ENCODE measurements at regions not wholly inside any gene's neighbourhood (a gene's known extent, or its start where the extent isn't known, plus 50 kb on each side); places are given as distances from the start of the nearest gene placed in this dataset.
A peak's percentile ranks its signal among the peaks of the same experiment; 100 is the strongest.

DNA sequence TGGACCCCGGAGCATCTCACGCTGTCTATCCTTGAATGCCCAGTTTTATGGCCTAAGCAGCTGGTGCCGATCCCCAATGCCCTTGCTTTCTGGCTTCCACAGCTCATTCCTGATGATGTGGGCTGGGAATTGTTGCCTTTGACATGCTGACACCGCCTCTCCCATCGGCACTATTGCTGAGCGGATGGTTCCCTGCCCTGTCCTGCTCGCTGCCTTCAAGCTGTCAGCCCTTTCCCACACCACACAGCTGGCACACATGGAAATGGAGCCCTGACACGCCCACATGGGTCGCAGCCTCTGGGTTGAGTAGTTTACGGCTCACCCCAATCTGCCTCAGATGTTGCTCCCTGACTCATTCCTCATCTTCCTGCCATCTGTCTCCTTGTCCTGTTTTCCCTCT is 110.2 kb upstream of the SESN3 start:
- no peak for DNase-seq

DNA sequence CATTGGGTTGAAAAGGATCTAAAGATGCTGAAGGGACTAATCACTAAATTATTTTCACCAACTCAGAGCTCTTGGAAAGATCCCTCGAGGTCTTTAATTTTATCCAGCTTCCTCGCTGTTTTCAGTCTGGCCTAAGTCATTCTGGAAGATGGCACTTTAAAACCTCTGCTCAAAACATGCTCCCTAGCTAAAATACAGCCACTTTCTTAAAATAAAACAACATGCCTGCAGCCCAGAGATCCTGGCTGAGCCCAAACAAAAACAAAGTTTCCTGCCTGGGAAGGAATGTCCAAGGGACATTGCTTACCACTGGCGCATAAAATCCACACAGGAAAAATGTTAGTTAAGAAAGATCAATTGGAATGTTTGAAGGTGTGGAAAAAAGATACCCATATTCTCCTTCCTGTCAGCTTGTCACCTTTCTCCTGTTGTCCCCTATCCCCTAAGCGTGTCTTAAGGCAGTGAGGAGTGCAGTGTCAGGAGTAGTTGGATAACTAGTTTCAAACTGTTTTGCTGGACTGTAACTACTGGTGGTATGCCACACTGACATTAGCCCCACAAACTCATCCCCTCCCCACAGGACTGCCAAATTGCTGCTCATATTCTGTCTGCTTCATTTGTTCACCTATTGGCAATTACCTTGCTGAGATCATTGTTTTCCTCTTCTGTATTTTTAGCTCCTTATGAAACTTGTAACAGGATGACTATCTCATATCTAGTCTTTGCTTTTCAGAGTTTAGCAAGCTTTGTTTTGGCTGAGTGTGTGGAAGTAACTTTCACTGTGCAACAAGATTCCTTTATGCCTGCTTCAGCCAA is 108.3 kb upstream of the SESN3 start:
- no peak for DNase-seq

DNA sequence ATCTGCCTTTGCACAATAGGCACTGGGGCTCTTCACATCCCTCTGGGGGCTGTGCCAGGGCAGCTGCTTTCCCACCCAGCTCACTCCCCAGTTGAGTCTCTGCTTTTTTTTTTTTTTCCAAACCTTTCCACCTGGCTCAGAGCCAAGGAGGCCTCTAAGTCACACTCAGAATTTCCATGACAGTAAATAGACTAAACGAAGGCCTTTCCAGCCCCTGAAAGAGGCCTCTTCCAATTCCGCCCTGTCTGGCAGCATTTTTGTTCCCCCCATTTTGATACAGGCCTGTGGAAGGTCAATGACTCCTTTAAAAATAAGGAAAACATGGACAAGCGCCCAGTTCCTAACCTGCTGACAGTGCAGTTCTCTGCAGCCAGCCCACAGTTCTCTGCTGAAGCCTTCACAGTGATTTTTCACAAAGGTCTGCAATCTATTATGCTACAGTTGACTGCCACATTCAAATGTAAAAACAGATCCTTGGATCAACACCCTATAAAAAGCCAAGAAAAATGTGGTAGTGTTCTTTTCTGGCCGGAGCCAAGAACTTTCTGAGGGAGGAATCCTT is 107.5 kb upstream of the SESN3 start:
- peak; percentile 1 for DNase-seq

DNA sequence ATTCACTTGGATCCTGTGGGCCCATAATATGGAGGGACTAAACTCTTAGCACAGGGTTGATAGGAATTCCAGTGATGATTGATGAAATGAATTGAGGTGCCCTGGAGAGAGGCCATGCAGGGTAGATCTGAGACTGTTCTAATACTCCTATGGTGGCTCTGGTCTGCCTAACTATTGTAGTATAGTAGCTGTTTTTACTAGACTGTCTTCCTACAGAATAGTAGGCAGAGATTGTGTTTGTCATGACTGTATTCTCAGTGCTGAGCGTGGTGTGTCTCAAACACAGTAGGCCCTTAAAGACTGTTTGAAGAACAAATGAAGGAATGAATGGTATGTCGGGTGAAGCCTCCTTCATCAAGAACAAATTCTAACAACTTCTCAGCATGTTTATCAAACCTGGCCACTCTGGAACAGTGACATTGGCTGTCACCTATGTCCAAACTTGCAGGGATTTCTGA is 107.0 kb upstream of the SESN3 start:
- DNase-seq, result no peak

DNA sequence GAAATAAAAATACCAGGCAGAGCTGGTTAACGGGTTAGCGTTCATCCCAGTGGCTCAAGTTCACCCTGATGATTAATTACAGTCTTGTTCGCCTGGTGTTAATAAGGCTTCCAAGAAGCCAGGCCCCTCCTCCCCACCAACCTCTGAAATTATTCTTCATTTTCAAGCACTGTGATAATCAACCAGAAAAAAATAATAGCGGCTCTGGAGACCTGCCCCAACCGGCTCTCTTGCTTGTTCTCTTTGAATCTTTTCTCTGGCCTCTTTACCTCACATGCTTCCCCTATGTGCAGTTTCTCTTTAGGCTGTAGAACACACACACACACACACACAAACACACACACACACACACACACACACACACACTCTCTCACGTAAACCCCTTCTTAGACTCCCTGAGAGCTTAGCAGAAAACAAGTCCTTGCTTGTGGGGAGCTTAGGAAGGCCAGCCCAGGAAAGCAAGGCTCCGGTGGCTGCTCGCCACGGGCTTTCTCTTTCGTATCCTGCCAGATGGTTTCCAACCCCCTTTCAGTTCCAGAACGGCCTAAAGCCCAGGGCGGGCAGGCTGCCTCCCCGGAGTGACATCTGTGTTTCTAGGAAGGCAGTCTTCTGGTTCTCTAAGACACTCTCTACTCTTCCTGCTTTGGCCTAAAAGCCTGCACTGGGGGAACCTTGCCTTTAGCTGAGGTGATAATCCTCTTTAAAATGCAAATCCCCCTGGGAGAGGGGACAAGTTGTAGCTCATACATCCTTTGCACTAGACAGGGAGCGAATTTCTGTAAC is 106.4 kb upstream of the SESN3 start:
- DNase-seq, result no peak

- no peak for DNase-seq
These were observed 105.0 kb upstream of the SESN3 start for GRCh38 chr11:95335989-95336388.

GRCh38 chr11:95331161-95331560 is 100.2 kb upstream of the SESN3 start:
- no peak for DNase-seq

- no peak for DNase-seq
These were observed 99.3 kb upstream of the SESN3 start for GRCh38 chr11:95330302-95330701.

- DNase-seq, result no peak
These were observed 96.4 kb upstream of the SESN3 start for GRCh38 chr11:95327273-95327948.

GRCh38 chr11:95325777-95326258 is 94.8 kb upstream of the SESN3 start:
- no peak for DNase-seq

DNA sequence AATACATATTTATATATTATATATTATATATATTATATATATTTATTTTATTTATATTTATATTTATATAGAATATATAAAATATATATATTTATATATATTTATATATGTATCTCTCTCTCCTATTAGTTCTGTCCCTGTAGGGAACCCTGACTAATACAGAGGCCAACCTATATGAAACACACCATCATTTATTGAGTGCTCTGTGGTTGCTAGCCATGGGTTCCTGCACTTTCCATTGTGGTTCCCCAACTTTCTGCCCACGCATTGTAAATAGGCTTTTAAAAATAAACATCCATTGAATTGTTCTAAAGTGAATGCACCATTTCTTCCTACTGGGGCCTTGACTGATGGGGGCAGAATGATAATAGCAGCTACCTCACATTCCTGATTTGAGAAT is 93.8 kb upstream of the SESN3 start:
- no peak for DNase-seq

GRCh38 chr11:95322539-95322938 is 91.5 kb upstream of the SESN3 start:
- no peak for DNase-seq

DNA sequence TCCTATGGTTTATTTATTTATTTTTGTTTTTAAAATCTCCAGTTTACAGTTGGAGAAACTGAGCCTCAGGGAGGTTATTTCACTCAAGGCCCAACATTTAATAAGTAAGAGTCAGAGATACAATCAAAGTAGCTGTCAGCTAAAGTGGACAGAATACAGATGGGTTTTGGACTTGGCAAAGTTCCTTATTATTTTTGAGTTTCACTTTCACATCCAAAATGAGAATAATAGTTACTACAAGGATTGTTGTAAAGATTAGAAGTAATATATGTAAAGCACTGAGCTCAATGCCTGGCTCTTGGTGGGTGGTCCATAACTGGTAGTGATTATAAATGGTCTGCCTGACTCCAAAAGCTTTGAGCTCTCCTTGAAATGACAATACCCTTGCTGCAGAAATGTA is 87.5 kb upstream of the SESN3 start:
- DNase-seq, result no peak

GRCh38 chr11:95308512-95309035 is 77.6 kb upstream of the SESN3 start:
- no peak for DNase-seq

DNA sequence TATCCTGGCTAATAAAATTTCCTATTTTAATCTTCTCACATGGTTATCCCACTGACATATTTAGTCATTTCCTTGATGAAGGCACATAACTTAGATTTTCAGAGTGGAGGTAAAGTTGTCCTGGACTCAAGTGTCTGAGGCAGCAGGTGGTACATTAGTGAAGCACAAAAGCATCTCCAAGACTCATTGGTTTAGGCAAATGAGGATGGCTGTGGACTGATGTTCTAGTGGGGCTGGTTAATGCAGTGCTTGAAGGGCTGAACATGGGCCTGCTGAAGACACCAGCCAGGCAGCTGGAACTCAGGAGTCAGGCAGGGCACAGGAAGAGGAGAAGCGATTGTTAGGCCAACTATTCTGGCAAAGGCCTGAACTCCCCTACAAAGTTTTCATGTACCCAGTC is 76.3 kb upstream of the SESN3 start:
- DNase-seq, result no peak

GRCh38 chr11:95306801-95307200 is 75.8 kb upstream of the SESN3 start:
- no peak for DNase-seq

- DNase-seq, result no peak
These were observed 75.1 kb upstream of the SESN3 start for GRCh38 chr11:95306123-95306522.

GRCh38 chr11:95305705-95306104 is 74.7 kb upstream of the SESN3 start:
- no peak for DNase-seq

DNA sequence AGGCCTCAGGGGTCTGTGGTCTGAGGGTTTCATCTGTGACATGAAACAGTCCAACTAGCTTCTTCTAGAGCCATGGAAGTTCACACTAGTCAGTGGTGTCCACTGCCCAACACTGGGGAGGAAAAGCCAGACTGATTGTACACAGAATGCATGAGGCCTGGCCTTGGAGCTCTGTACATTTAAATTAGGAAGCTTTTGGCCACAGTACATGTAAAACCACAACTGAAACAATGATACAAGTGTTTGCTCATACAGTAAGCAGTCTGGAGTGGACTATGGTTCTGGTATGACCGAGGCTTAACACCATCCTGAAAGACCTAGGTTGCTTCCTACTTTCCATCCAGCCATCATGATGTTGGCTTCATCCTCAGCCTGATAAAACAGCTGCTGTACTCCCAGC is 73.8 kb upstream of the SESN3 start:
- no peak for DNase-seq

GRCh38 chr11:95302211-95302610 is 71.2 kb upstream of the SESN3 start:
- no peak for DNase-seq

- no peak for DNase-seq
These were observed 70.5 kb upstream of the SESN3 start for GRCh38 chr11:95301474-95301873.

GRCh38 chr11:95299078-95299679 is 68.2 kb upstream of the SESN3 start:
- peak; percentile 47 for DNase-seq
